Gastrocnemius medialis (tissue), 4 donors: ENCODE measurements at regions not wholly inside any gene's neighbourhood (a gene's known extent, or its start where the extent isn't known, plus 50 kb on each side); places are given as distances from the start of the nearest gene placed in this dataset.

ENCODE experiments used
- ATAC-seq, 2 donors: fragments of 150-250 bp; one replicate each; pipeline ENCODE4 v1.9.1; 2016
- DNase-seq, 2 donors: peaks; one replicate each; pipeline ENCODE4 v3.0.0-alpha.2; 2019
- H3K27ac ChIP-seq, 4 donors: fragments of 200-600 bp; sonication (generic); 1 replicate in 1 of 4; 2 replicates in 3 of 4; pipeline ENCODE4 v1.5.1; 2016 to 2018; ENCODE audit warnings: mild to moderate bottlenecking in 2 of 4, moderate library complexity in 1 of 4
- H3K27me3 ChIP-seq, 3 donors: fragments of 200-600 bp; sonication (generic) in 2 of 3; 1 replicate in 1 of 3; 2 replicates in 2 of 3; pipeline versions ENCODE4 v1.5.1 to v1.6.0; 2016 to 2019; ENCODE audit warnings: mild to moderate bottlenecking in 1 of 3, moderate library complexity in 1 of 3
- H3K36me3 ChIP-seq, 2 donors: fragments of 200-600 bp; sonication (generic) in 1 of 2; one replicate each; pipeline ENCODE4 v1.5.1; 2017 to 2018
- H3K4me1 ChIP-seq, 2 donors: fragments of 200-600 bp; sonication (generic) in 1 of 2; one replicate each; pipeline ENCODE4 v1.5.1; 2016 to 2017; ENCODE audit warnings: mild to moderate bottlenecking in 2 of 2
- H3K4me3 ChIP-seq, 4 donors: fragments of 200-600 bp; sonication (generic) in 3 of 4; 1 replicate in 1 of 4; 2 replicates in 3 of 4; pipeline ENCODE4 v1.5.1; 2016 to 2019; ENCODE audit warnings: mild to moderate bottlenecking in 2 of 4
- H3K9me3 ChIP-seq, 3 donors: fragments of 200-600 bp; sonication (generic) in 2 of 3; 1 replicate in 1 of 3; 2 replicates in 2 of 3; pipeline ENCODE4 v1.5.1; 2016 to 2019
- CTCF ChIP-seq, 5 experiments: fragments of 450-650 bp in 3 of 5; fragments of 200-600 bp in 2 of 5; sonication (generic) in 2 of 5; IDR thresholded peaks in 4 of 5; conservative IDR thresholded peaks in 1 of 5; 1 replicate in 4 of 5; 2 replicates in 1 of 5; pipeline ENCODE4 v1.5.1; 2016 to 2019; ENCODE audit warnings: antibody characterized with exemption in 5 of 5, mild to moderate bottlenecking in 3 of 5, moderate library complexity in 3 of 5
- POLR2A ChIP-seq, 2 donors: fragments of 450-650 bp; IDR thresholded peaks; one replicate each; pipeline ENCODE4 v1.6.1; 2017; ENCODE audit warnings: antibody characterized with exemption in 2 of 2, mild to moderate bottlenecking in 2 of 2, moderate library complexity in 2 of 2
- in situ Hi-C, 4 donors: fragments of 200-750 bp; cut with MboI; loops; one replicate each; pipeline versions ENCODE4 v1.15.0 to v1.8.0; 2017; ENCODE audit warnings: low sequenced_read_pairs in 4 of 4
- intact Hi-C: fragments of 100-400 bp; cut with DNase I; formaldehyde crosslinking; loops from one replicate; pipeline ENCODE4 v1.15.1; 2023; ENCODE audit warnings: low total_unique reads

GRCh38 chr6:21679761-21680265, 86.3 kb downstream of the SOX4 start:
- no peak overlapping the region for H3K27ac ChIP-seq
- intact Hi-C loops: no loop called here

GRCh38 chr6:21680611-21681010, 87.1 kb downstream of the SOX4 start:
- no peak for DNase-seq
- no peak overlapping the region for H3K27ac ChIP-seq
- no peaks in the 10 kb centered on the region for H3K27me3 ChIP-seq
- in situ Hi-C loops (no loop called here), intact Hi-C loops (no loop called here)
- H3K4me3 ChIP-seq: no peak overlapping the region
- H3K4me1 ChIP-seq: no peaks in the 10 kb centered on the region
- no peak for TF ChIP-seq POLR2A (IDR thresholded peaks at IDR 0.05)
- TF ChIP-seq CTCF (IDR thresholded peaks at IDR 0.05 in 4 of 5, conservative IDR thresholded peaks at IDR 0.05 in 1 of 5): no peak
- H3K36me3 ChIP-seq: no peaks in the 10 kb centered on the region
- H3K9me3 ChIP-seq: no peaks in the 10 kb centered on the region
- no peak for ATAC-seq

More at GRCh38 chr6:21679761-21680265, 86.3 kb downstream of the SOX4 start:
- Histone ChIP-seq H3K27me3 (no peaks in the 10 kb centered on the region), H3K4me3 (no peak overlapping the region), H3K4me1 (no peaks in the 10 kb centered on the region), H3K36me3 (no peaks in the 10 kb centered on the region), H3K9me3 (no peaks in the 10 kb centered on the region)
- ATAC-seq: no peak
- TF ChIP-seq CTCF (IDR thresholded peaks at IDR 0.05 in 4 of 5, conservative IDR thresholded peaks at IDR 0.05 in 1 of 5) (no peak), POLR2A (IDR thresholded peaks at IDR 0.05) (no peak)
- in situ Hi-C loops: no loop called here
- DNase-seq: no peak

- ATAC-seq: no peak
- no peak overlapping the region for H3K4me3 ChIP-seq
- H3K4me1 ChIP-seq: no peaks in the 10 kb centered on the region
- intact Hi-C loops (no loop called here), in situ Hi-C loops (no loop called here)
- no peak for TF ChIP-seq POLR2A (IDR thresholded peaks at IDR 0.05)
- TF ChIP-seq CTCF (IDR thresholded peaks at IDR 0.05 in 4 of 5, conservative IDR thresholded peaks at IDR 0.05 in 1 of 5): no peak
- no peak for DNase-seq
- H3K9me3 ChIP-seq: no peaks in the 10 kb centered on the region
- no peaks in the 10 kb centered on the region for H3K36me3 ChIP-seq
- H3K27me3 ChIP-seq: no peaks in the 10 kb centered on the region
- H3K27ac ChIP-seq: no peak overlapping the region
Observed at GRCh38 chr6:21690489-21690888, 96.9 kb downstream of the SOX4 start.

GRCh38 chr6:21691685-21692346, 98.3 kb downstream of the SOX4 start:
- no peak overlapping the region for H3K27ac ChIP-seq
- DNase-seq: no peak
- no peak for ATAC-seq

More at GRCh38 chr6:21691685-21692346, 98.3 kb downstream of the SOX4 start:
- TF ChIP-seq CTCF (IDR thresholded peaks at IDR 0.05 in 4 of 5, conservative IDR thresholded peaks at IDR 0.05 in 1 of 5): no peak
- no peak for TF ChIP-seq POLR2A (IDR thresholded peaks at IDR 0.05)
- Histone ChIP-seq H3K9me3 (no peaks in the 10 kb centered on the region), H3K36me3 (no peaks in the 10 kb centered on the region), H3K27me3 (no peaks in the 10 kb centered on the region), H3K4me3 (no peak overlapping the region), H3K4me1 (no peaks in the 10 kb centered on the region)
- in situ Hi-C loops (no loop called here), intact Hi-C loops (no loop called here)
